PFSK-1 (cell line): ENCODE measurements at regions not wholly inside any gene's neighbourhood (a gene's known extent, or its start where the extent isn't known, plus 50 kb on each side); places are given as distances from the start of the nearest gene placed in this dataset.

Experiments
- FOXP2 ChIP-seq: optimal IDR thresholded peaks from 2 replicates; pipeline ENCODE3; 2011; ENCODE audit warnings: borderline replicate concordance, control low read depth, inconsistent platforms; ENCODE audit not compliant: insufficient read depth; ENCODE audit errors: extremely low read length, extremely low read depth
- POLR2AphosphoS5 ChIP-seq: IDR thresholded peaks from 2 replicates; pipeline ENCODE4 v1.6.1; 2012; ENCODE audit warnings: low read depth, mild to moderate bottlenecking, control low read depth, low read length, moderate library complexity
- SIN3A ChIP-seq: IDR thresholded peaks from 2 replicates; pipeline ENCODE4 v1.6.1; 2012; ENCODE audit warnings: mild to moderate bottlenecking, low read length, moderate library complexity, borderline replicate concordance; ENCODE audit not compliant: insufficient read depth
- TAF1 ChIP-seq: IDR thresholded peaks from 2 replicates; pipeline ENCODE4 v1.6.1; 2012; ENCODE audit warnings: low read length, control low read depth, borderline replicate concordance; ENCODE audit not compliant: insufficient read depth
- TF ChIP-seq, protein P1 (sequence below), 2 experiments: IDR thresholded peaks; 2 replicates each; pipeline versions ENCODE4 v1.6.1 to v1.8.0; 2011 to 2012; ENCODE audit warnings: low read depth in 2 of 2, low read length in 2 of 2, control low read depth in 1 of 2, inconsistent platforms in 1 of 2, mild to moderate bottlenecking in 1 of 2, moderate library complexity in 1 of 2; ENCODE audit not compliant: insufficient read depth in 1 of 2

DNA sequence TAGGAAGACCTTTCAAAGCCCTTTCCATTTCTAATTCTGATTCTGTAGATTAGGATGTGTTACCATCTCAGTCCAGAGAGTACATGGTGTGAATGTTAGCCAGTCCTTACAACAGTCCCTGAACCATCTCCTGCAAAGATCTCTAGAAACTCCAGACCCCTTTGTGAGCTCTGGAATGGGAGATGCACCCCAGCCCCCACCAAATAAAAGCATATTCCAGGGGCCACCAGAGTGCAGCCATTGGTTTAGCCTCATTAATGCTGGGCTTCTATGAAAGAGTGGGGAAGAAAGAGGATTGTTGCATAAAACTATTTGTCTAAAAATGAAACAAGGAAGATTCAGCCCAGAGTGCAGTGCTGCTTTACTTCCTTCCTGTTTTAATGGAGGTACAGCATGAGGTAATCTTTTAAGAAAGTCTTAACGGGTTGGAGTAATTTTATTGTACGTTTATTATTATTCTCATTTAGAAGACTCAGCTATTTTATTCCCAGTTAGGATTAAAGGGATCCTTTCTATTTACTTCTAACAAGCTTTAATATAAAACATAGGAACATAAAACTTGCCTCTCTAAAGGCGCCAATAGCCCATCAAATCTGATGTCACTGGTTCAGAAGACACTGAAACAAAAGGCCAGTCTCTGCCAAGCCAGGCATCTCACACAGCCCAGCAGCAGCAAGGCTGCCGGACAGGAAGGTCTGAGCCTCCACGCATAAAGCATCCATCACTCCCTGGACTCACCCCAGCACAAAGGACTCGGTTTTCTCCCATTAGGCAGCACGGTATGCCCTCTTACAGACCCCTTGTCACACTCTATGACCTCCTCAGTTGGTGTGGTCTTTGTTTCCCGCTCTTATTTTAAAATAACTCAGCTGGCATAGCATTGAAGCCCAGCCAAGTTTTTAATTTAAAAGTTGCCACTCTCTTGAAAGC is 203.9 kb upstream of the BLID start:
- no peak for TF ChIP-seq TAF1
- no peak for TF ChIP-seq SIN3A
- TF ChIP-seq, protein P1, sequence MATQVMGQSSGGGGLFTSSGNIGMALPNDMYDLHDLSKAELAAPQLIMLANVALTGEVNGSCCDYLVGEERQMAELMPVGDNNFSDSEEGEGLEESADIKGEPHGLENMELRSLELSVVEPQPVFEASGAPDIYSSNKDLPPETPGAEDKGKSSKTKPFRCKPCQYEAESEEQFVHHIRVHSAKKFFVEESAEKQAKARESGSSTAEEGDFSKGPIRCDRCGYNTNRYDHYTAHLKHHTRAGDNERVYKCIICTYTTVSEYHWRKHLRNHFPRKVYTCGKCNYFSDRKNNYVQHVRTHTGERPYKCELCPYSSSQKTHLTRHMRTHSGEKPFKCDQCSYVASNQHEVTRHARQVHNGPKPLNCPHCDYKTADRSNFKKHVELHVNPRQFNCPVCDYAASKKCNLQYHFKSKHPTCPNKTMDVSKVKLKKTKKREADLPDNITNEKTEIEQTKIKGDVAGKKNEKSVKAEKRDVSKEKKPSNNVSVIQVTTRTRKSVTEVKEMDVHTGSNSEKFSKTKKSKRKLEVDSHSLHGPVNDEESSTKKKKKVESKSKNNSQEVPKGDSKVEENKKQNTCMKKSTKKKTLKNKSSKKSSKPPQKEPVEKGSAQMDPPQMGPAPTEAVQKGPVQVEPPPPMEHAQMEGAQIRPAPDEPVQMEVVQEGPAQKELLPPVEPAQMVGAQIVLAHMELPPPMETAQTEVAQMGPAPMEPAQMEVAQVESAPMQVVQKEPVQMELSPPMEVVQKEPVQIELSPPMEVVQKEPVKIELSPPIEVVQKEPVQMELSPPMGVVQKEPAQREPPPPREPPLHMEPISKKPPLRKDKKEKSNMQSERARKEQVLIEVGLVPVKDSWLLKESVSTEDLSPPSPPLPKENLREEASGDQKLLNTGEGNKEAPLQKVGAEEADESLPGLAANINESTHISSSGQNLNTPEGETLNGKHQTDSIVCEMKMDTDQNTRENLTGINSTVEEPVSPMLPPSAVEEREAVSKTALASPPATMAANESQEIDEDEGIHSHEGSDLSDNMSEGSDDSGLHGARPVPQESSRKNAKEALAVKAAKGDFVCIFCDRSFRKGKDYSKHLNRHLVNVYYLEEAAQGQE (IDR thresholded peaks at IDR 0.05; ENCODE audit: insufficient read depth in 1 of 2, low read depth in 2 of 2, low read length in 2 of 2) = no peak
- TF ChIP-seq FOXP2 = no peak
- TF ChIP-seq POLR2AphosphoS5 = no peak

- TF ChIP-seq, protein P1 (IDR thresholded peaks at IDR 0.05; ENCODE audit: insufficient read depth in 1 of 2, low read depth in 2 of 2, low read length in 2 of 2) = no peak
- TF ChIP-seq SIN3A (no peak), FOXP2 (no peak)
Observed at GRCh38 chr11:122319085-122319484, 203.1 kb upstream of the BLID start.

GRCh38 chr11:122317305-122317704 is 201.3 kb upstream of the BLID start:
- no peak for TF ChIP-seq SIN3A

GRCh38 chr11:122313581-122313980 is 197.6 kb upstream of the BLID start:
- TF ChIP-seq SIN3A (no peak), FOXP2 (no peak), TAF1 (no peak), POLR2AphosphoS5 (no peak)

- no peak for TF ChIP-seq FOXP2
- TF ChIP-seq, protein P1 (IDR thresholded peaks at IDR 0.05; ENCODE audit: insufficient read depth in 1 of 2, low read depth in 2 of 2, low read length in 2 of 2) = no peak
- no peak for TF ChIP-seq POLR2AphosphoS5
- TF ChIP-seq SIN3A = no peak
- TF ChIP-seq TAF1 = no peak
Observed at GRCh38 chr11:122311216-122311755, 195.3 kb upstream of the BLID start.

DNA sequence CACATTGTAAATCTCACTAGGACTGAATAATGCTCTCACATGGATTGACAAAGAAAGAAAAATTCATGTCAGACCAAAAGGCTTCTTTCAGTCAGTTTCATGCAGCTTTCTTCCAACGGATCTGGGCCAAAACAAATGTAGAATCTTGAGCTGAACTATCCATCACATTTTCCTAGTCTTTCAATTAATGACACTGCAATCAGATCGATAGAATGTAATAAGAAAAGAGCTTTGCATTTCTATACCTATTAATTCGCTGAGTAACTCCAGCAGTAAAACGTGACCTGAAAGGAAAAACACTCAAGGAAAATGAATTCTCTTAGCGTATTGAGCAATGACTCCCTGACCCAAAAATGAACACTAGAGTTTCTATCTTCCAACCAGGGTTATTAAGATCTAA is 194.8 kb upstream of the BLID start:
- TF ChIP-seq TAF1 = no peak
- TF ChIP-seq SIN3A = no peak
- TF ChIP-seq, protein P1 (IDR thresholded peaks at IDR 0.05; ENCODE audit: insufficient read depth in 1 of 2, low read depth in 2 of 2, low read length in 2 of 2) = no peak
- TF ChIP-seq FOXP2 = no peak
- no peak for TF ChIP-seq POLR2AphosphoS5
